GM18498 (cell line): ENCODE measurements at regions not wholly inside any gene's neighbourhood (a gene's known extent, or its start where the extent isn't known, plus 50 kb on each side); places are given as distances from the start of the nearest gene placed in this dataset.

ENCODE experiments used
- ATAC-seq: cut with Tn5 transposase; IDR thresholded peaks from one replicate; pipeline ENCODE4 v1.9.1; 2021; ENCODE audit warnings: mild to moderate bottlenecking, moderate library complexity; ENCODE audit not compliant: unreplicated experiment

DNA sequence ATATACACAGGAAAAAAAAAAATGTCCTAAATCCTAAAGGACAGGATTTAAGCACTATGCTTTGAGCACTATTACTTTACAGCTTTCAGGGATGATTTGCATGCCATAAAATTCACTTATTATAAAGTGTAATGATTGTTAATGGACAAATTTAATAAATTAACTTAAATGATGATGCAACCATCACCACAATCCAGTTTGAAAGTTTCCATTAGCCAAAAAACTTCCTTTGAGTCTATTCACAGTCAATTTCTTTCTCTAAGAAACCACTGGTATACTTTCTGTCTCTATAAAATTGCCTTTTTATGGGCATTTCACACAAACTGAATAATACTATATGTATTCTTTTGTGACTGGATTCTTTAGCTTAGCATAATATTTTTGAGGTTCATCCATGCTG, 111.1 kb upstream of the RIOK3 start:
- ATAC-seq: no peak

- no peak for ATAC-seq
Measured at GRCh38 chr18:23342506-23342905, 110.6 kb upstream of the RIOK3 start.

DNA sequence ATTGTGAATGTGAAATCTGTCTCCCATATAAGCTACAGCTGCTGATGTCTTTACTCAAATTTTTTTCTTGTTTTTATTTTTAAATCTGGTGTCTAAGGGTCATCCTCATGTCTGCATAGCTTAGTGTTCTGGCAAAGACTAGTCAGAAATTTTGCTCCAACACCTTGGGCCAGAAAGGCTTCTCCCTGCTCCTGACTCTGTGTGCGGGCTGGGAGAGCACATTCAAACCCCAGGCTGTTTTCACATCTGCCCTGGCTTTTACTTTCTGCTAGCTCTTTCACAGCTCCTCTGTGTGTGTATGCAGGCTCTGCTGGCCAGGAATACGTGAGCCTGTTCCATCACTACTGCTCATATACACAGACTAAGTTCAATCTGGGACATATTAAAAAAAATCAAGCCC, 102.9 kb upstream of the RIOK3 start:
- no peak for ATAC-seq

DNA sequence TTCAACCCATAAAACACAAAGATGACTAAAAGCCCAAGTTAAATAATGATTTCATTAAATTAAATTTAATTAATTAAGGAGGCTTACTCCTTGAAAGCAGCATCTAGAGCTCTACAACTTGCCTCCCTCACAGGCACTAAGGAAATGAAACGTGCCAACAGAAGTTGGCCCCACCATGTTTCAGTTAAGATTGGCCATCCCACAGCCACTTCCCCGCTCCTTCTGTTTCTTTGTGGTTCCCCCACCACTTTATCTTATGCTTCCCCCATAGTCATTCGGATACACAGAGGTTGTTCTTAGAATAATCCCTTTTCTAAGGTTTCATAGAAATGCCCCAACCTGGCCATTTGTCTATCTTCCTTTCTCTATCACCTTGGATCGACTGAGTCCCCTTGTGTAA, 101.6 kb upstream of the RIOK3 start:
- ATAC-seq: no peak

DNA sequence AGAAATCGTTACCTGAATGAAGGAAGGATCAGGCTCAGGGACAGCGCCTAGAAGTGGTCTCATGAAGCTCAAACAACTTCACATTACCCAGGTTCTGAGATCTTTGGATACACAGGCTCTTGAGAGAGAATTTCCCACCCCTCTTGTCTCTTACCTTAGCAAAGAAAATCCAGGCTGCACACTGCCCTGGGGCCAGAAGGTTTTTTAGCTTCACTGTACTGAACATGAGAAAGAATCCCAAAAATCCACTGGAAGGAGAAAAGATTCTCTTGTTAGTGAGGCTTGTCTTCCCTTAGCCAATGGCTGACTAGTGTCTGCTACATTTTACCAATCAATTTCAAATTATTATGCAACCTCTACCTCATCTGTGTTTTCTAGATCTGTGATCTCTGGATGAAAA, 101.0 kb upstream of the RIOK3 start:
- no peak for ATAC-seq

DNA sequence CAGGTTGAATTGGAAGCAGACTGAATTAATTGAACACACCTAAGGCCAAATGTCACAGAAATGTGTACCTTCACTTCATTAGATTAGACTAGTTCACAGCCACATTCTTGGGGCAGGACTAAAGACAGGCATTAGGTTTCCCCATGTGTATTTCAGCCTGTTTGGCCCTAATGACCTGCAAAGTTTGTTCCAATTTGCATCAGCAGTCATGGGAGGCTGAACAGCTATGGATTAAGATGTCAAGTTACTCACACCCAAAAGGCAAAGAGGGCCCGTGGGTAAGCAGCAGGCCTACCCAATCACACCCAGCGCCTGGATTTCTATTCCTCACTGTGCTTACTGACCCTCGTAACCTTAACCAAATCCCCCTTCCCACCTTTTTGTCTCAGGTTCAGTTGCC, 99.6 kb upstream of the RIOK3 start:
- ATAC-seq: peak; percentile 44

GRCh38 chr18:23354625-23355024, 98.5 kb upstream of the RIOK3 start:
- no peak for ATAC-seq

- ATAC-seq: no peak
Measured at GRCh38 chr18:23355206-23355605, 97.9 kb upstream of the RIOK3 start.

DNA sequence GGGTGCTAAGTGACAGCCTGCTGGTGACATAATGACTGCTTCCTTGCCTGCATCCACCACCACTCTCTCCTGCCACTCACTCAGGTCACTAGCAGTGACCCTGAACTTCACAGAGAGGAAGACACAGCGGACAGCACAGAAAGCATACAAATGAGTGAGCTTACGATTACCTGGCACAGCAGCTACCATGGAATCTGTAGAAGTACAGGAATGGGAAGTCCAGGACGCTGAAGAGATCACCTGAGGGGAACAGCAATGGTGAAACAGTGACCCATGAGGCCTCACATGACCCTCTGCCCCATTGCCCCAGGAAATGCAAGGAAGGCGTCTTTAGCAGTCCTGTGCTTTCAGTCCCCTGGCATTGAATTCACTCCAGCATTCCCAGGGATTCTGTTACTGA, 96.7 kb upstream of the RIOK3 start:
- no peak for ATAC-seq

DNA sequence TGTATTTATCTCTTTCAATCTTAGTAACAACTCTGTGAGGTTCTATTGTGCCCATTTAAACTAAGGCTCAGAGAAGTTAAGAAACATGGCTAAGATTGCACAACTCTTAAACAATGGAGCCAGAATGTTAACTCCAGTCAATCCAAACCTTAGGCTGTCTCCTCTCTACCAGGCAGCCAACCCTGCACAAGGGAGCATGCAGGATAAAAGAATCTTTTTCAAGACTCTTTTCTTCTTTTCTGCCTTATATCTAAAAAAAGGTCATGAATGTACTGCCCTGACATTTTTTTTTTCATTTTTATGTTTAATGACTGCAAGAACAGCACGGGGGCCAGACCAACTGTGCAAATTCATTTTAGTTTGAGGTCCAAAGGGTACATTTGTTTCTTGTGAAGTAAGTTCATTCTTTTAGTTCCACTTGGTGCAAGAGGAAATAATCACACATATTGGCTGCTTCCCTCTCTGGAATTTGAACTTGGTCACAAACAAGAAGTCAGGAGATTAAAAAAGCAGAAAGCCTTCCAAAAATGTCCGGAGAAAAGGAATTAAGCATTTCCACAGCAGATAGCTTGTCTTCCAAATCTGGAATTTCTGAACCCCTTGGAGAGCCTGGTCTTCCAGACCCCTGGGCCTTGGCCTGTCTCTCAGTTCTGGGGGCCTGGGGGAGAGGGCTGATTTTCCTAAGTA, 96.0 kb upstream of the RIOK3 start:
- ATAC-seq: no peak

DNA sequence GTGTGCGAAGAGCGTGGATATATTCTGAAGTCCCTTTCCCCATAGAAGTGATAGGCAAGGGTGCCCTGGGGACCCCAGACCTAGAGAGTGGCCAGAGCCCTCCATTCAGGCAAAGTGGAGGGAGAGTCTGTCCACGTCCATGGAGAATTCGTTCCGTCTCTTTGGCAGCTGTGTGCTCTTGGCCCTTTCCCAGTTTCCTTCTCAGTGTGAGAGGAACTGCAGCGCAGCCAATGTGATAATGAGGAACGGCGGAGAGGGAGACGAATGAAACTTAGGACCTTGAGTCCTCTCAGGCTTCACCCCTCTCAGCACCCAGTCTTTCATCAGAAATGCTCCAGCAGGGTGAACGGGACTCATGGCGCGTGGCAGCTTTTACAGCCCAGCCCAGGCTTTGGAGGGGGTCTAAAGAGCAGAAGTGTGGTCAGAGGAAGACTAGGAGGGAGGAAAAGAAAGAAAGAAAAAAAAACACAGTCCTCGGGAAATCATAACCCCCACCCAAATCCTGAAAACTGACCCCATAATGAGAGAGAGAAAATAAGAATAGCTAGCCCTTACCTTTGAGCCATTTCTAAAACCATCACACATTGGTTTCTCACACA, 95.0 kb upstream of the RIOK3 start:
- ATAC-seq: no peak

GRCh38 chr18:23359421-23359820, 93.7 kb upstream of the RIOK3 start:
- ATAC-seq: no peak

- ATAC-seq: no peak
Measured at GRCh38 chr18:23363865-23364570, 89.1 kb upstream of the RIOK3 start.

GRCh38 chr18:23365602-23366001, 87.5 kb upstream of the RIOK3 start:
- ATAC-seq: no peak

DNA sequence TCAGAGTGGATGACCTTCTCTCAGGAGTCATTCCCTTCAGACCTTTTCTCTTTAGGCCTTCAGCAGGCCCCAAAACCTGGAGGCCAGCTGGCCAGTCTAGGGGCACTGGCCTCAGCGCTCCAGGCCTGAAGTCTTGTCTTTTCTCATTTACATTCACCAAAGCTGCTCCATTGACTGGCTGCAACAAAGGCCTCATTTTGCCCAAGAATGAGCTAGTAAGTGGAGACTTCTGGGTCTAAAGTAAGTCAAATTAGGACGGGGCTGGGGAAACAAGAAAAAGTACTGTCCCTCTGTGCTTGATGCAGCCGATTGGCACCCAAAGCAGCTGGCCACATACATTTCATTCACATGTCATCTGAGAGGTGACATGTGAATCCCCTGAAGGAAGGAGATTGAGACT, 83.8 kb upstream of the RIOK3 start:
- no peak for ATAC-seq

- no peak for ATAC-seq
Measured at GRCh38 chr18:23373570-23373969, 79.5 kb upstream of the RIOK3 start.

DNA sequence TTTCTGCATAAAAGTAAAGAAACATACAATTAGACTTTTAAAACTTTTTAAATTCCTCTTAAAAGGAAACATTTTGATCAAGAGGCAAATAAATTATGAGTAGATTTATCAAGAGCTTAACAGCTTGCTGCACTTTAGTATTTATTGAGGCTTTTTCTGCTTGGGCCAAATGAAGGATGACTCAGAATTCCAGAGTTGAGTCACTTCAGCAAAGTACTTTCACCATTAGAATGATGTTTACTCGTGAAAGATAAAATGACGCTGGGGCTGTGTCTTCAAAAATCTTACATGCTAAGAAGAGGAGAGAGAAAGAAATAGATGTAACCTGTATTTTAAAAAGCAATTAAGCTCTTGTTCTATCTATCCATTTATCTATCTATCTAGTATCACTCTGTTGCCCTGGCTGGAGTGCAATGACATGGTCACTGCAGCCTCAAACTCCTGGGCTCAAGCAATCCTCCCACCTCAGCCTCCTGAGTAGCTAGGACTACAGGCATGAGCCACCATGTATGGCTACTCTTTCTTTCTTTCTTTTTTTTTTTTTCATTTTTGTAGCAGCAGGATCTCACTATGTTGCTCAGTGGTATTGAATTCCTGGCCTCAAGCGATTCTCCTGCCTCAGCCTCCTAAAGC, 75.3 kb upstream of the RIOK3 start:
- peak; percentile 69 for ATAC-seq

DNA sequence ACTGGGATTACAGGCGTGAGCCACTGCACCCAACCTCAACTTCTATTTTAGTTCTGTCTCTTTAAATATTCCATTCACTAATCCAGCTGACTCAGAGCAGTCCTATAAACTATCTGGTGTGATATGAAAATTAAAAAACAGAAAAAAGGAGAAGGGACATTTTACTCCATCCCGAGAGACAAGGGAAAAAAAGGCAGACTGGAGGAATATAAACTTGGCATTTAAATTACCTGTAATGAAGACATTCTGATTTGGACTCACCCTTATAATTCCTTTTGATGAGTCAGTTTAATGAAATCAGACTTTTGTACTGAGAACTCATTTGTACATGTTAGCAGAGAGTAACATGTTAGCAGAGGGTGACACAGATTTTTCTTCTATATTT, 74.8 kb upstream of the RIOK3 start:
- ATAC-seq: no peak

- ATAC-seq: no peak
Measured at GRCh38 chr18:23380001-23380550, 73.0 kb upstream of the RIOK3 start.

DNA sequence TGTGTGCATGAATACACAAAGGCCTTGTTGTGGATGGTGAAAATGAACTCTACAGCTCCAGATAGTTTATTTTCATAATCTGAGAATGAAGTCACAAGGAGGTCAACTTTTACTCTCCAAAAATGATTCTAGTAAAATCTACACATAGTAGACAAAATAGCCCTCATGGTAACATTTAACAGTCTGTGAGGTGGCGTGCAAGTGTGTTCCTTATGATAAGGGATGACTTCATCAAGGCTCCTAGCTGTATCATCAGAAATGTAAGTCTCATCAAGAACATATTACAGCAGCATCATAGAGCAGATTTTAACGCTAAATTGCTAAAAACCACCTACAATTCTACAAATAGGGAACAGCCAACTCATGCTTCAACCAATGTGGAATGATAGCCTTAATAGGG, 72.3 kb upstream of the RIOK3 start:
- no peak for ATAC-seq

- ATAC-seq: no peak
Measured at GRCh38 chr18:23383494-23383893, 69.6 kb upstream of the RIOK3 start.
